Thyroid gland (tissue), 4 donors: ENCODE measurements at regions not wholly inside any gene's neighbourhood (a gene's known extent, or its start where the extent isn't known, plus 50 kb on each side); places are given as distances from the start of the nearest gene placed in this dataset.

Source experiments
- DNase-seq, 2 donors: peaks; one replicate each; pipeline ENCODE4 v3.0.0-alpha.2; 2019
- H3K27ac ChIP-seq, 3 donors: fragments of 200-600 bp; sonication (generic); 1 replicate in 2 of 3; 2 replicates in 1 of 3; pipeline ENCODE4 v1.5.1; 2016 to 2019; ENCODE audit warnings: mild to moderate bottlenecking in 1 of 3, moderate library complexity in 1 of 3
- H3K27me3 ChIP-seq: fragments of 200-600 bp; sonication (generic); one replicate; pipeline ENCODE4 v1.5.1; 2019
- H3K36me3 ChIP-seq, 2 donors: fragments of 200-600 bp; sonication (generic); one replicate each; pipeline ENCODE4 v1.5.1; 2016 to 2019
- H3K4me1 ChIP-seq, 2 donors: fragments of 200-600 bp; sonication (generic); one replicate each; pipeline ENCODE4 v1.5.1; 2017 to 2019
- H3K4me3 ChIP-seq, 3 donors: fragments of 200-600 bp; sonication (generic); replicated peaks in 1 of 3; 1 replicate in 2 of 3; 2 replicates in 1 of 3; pipeline ENCODE4 v1.5.1; 2016; ENCODE audit warnings: mild to moderate bottlenecking in 1 of 3
- H3K9me3 ChIP-seq: fragments of 200-600 bp; sonication (generic); one replicate; pipeline ENCODE4 v1.5.1; 2017
- CTCF ChIP-seq, 6 experiments: fragments of 200-600 bp in 3 of 6; fragments of 450-650 bp in 3 of 6; sonication (generic) in 3 of 6; IDR thresholded peaks; one replicate each; pipeline ENCODE4 v1.5.1; 2016 to 2019; ENCODE audit warnings: antibody characterized with exemption in 6 of 6, mild to moderate bottlenecking in 2 of 6, inconsistent platforms in 1 of 6, moderate library complexity in 1 of 6
- POLR2A ChIP-seq, 2 donors: fragments of 450-650 bp; IDR thresholded peaks; one replicate each; pipeline ENCODE4 v1.6.1; 2017; ENCODE audit warnings: antibody characterized with exemption in 2 of 2, mild to moderate bottlenecking in 2 of 2, moderate library complexity in 1 of 2
- WGBS, 2 donors: methylation state at CpG; one replicate each; pipeline ENCODE4 v1.1.5; 2017; 5-methylcytosine and 5-hydroxymethylcytosine counted together
- intact Hi-C: fragments of 100-400 bp; cut with DNase I; formaldehyde crosslinking; loops from one replicate; pipeline ENCODE4 v1.15.1; 2023

GRCh38 chr19:30634996-30635975 lies 263.1 kb downstream of the ZNF536 start:
- no peaks in the 10 kb centered on the region for H3K27me3 ChIP-seq
- no peak overlapping the region for H3K4me3 ChIP-seq
- no peaks in the 10 kb centered on the region for H3K4me1 ChIP-seq
- no peak for DNase-seq
- no peak overlapping the region for H3K27ac ChIP-seq
- no peaks in the 10 kb centered on the region for H3K9me3 ChIP-seq
- intact Hi-C loops = no loop called here
- TF ChIP-seq POLR2A (IDR thresholded peaks at IDR 0.05) (no peak), CTCF (IDR thresholded peaks at IDR 0.05) (no peak)
- WGBS, 2 donors = 82 to 87% methylated on average over 13 to 19 of the region's 20 CpGs
- H3K36me3 ChIP-seq = no peaks in the 10 kb centered on the region

GRCh38 chr19:30634131-30634830 lies 262.1 kb downstream of the ZNF536 start:
- Histone ChIP-seq H3K36me3 (no peaks in the 10 kb centered on the region), H3K27me3 (no peaks in the 10 kb centered on the region), H3K4me3 (no peak overlapping the region), H3K4me1 (no peaks in the 10 kb centered on the region), H3K27ac (no peak overlapping the region), H3K9me3 (no peaks in the 10 kb centered on the region)
- DNase-seq = no peak
- 87 to 88% methylated on average over 19 of the region's 19 CpGs for WGBS, 2 donors
- intact Hi-C loops = no loop called here
- TF ChIP-seq CTCF (IDR thresholded peaks at IDR 0.05) = no peak
- TF ChIP-seq POLR2A (IDR thresholded peaks at IDR 0.05) = no peak

- no peak overlapping the region for H3K27ac ChIP-seq
- intact Hi-C loops = no loop called here
- H3K36me3 ChIP-seq = no peaks in the 10 kb centered on the region
- H3K4me3 ChIP-seq = no peak overlapping the region
- no peak for DNase-seq
- no peaks in the 10 kb centered on the region for H3K4me1 ChIP-seq
- no peaks in the 10 kb centered on the region for H3K27me3 ChIP-seq
- H3K9me3 ChIP-seq = no peaks in the 10 kb centered on the region
- 81 to 91% methylated on average over 9 to 12 of the region's 12 CpGs for WGBS, 2 donors
- TF ChIP-seq CTCF (IDR thresholded peaks at IDR 0.05) = no peak
- no peak for TF ChIP-seq POLR2A (IDR thresholded peaks at IDR 0.05)
Measured at GRCh38 chr19:30631033-30631370, 258.8 kb downstream of the ZNF536 start.

GRCh38 chr19:30630289-30631032 lies 258.3 kb downstream of the ZNF536 start:
- Histone ChIP-seq H3K27ac (no peak overlapping the region), H3K36me3 (no peaks in the 10 kb centered on the region), H3K4me1 (no peaks in the 10 kb centered on the region), H3K9me3 (no peaks in the 10 kb centered on the region), H3K4me3 (no peak overlapping the region), H3K27me3 (no peaks in the 10 kb centered on the region)
- TF ChIP-seq CTCF (IDR thresholded peaks at IDR 0.05) (no peak), POLR2A (IDR thresholded peaks at IDR 0.05) (no peak)
- intact Hi-C loops = no loop called here
- 65 to 70% methylated on average over 14 of the region's 14 CpGs for WGBS, 2 donors
- DNase-seq = no peak
